RPMI8226 (cell line): ENCODE measurements at regions not wholly inside any gene's neighbourhood (a gene's known extent, or its start where the extent isn't known, plus 50 kb on each side); places are given as distances from the start of the nearest gene placed in this dataset.

Experiments
- DNase-seq: peaks from one replicate; pipeline ENCODE4 v3.0.0-alpha.2; 2015

DNA sequence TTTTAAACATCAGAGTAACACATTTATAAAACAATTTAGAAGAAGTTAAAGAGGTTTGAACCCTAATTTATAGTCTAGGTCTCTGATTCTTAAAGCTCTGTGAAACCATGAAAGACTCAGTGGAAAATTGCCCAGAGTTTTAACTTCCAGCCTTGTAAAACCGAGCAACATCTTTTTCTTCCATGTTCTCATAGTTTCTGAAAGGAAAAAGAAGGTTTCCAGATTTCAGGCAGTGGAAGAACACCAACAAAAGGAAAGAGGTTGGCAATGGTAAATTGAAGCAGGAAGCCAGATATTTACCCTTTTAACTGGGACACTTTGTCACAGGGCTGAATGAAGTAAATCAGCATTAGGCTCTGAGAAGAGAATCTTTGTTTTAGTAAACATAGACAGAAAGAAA is 1999.3 kb downstream of the MAT2B start:
- DNase-seq, result no peak

DNA sequence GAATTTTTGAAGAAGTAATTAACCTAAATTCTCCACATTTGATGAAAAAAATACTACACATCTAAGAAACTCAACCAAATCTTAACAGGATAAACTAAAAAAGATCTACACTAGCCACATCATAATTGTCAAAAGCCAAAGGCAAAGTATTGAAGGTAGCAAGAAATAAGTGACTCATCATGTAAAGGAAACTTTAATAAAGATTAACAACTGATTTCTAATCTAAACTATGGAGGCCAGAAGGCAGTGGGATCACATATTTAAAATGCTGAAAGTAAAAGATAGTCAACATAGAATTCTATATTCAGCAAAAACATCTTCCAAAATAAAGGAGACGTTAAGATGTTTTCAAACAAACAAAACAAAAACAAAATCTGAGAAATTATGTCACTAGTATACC is 2002.9 kb downstream of the MAT2B start:
- no peak for DNase-seq

DNA sequence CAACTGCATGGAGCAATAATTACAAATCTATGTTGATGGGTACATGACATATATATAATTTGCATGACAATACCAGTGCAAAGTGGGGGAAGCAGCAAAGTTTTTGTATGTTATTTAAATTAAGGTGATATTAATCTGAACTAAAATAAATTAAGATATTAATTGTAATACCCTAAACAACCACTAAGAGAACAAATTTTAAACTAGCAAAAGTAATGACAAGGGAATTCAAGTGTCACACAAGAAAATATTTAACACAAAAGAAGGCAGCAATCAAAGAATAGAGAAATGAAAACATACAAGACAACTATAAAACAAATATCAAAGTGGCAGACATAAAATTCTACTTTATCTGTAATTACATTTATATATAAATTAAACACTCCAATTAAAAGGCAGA is 2003.4 kb downstream of the MAT2B start:
- no peak for DNase-seq

DNA sequence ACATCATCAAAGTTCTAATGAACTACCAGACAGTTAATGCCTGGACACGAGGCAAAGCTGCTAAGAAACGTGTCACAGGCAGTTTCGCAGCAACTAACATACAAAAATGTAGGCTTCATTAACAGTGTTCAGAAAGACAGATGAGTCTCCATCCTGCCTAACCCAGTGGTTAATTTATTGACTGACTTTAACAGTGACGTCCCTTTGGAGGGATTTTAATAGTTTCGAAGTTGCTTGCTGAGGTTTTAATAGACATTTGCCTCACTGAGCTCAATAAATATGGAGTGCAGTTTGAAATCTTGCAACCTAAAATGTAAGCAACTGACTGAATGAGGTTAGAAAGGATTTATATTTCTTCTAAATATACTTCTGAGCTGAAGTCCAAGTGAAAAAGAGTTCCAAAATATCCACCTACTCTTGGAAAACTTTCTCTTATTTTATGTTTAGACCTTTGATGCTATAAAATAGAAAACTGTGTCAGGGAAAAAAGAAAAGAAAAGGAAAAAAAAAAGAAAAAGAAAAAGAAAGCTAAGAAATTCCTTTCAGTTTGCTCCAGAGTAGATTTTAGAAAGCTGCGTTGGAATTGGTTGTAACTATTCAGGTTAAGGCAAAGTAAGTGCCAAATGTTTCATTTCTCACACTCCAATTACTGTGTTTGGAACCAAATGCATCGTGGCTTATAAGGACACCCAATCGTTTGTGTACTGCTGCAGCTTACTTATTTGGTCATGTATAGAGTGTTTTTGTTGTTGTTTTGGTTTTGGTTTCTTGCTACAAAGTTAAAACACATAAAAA is 2016.6 kb downstream of the MAT2B start:
- DNase-seq, result no peak

DNA sequence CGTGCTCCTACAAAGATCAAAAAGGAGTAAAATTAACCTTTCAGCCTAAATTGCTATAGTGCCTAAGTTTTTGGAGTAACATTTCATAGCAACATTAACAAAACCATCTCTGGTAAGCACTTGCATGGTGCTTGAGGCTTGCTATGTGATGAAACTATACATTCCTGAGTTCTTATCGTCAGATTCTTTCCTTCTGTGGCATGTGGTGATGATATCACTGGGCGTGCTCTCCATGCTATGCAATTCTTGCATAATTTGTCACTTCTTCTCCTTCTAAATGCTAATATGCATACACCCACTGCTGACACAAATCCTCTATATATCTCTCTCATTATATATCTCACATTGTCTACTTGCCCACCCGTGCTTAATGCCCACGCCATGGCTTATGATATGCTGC is 2019.9 kb downstream of the MAT2B start:
- DNase-seq, result no peak

DNA sequence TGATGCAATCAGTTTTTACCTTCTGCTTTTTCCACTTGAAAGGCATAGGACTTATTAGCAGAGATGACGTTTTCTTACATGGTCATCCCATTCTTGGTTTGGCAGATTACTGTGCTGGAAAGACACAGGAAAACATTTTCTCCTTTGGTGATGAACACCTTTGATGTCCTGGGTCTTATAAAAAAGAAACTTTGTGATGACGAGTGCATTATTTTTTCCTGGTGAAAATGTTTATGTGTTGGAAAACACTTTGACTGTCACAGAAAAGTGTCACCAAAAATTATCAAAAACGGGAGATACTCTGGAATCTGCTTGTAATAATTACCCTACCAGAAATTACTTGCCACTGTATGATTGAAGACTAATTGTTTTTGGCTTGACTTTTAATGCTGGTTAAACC is 2020.9 kb downstream of the MAT2B start:
- no peak for DNase-seq

DNA sequence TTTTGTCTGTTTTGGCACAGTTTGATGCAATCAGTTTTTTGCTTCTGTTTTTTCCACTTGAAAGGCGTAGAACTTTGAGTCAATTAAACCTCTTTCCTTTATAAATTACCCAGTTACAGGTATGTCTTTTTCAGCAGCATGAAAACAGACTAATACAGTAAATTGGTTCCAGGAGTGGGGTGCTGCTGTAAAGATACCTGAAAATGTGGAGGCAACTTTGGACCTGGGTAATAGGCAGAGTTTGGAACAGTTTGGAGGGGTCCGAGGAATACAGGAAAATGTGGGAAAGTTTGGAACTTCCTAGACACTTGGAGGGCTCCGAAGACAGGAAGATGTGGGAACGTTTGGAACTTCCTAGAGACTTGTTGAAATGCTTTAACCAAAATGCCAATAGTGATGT is 2022.2 kb downstream of the MAT2B start:
- no peak for DNase-seq

DNA sequence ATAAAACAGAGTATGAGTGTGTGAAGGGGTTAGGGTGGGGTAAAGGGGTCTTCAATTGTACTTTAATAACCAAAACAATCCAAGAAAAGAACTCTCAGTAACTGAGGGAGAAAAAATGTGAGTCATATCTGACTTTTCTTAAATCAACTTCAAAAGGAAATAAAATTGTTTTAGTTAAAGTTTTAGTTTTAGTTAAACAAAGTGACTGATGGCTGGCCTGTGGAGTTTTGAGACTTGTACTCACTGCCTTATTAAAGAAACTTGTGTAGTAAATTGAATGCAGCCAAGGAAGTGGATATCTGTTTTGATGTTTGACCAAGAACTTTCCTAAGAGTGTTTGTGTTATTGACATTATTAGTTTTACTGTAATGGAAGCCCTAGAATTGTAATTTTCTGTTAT is 2032.6 kb downstream of the MAT2B start:
- DNase-seq, result no peak

DNA sequence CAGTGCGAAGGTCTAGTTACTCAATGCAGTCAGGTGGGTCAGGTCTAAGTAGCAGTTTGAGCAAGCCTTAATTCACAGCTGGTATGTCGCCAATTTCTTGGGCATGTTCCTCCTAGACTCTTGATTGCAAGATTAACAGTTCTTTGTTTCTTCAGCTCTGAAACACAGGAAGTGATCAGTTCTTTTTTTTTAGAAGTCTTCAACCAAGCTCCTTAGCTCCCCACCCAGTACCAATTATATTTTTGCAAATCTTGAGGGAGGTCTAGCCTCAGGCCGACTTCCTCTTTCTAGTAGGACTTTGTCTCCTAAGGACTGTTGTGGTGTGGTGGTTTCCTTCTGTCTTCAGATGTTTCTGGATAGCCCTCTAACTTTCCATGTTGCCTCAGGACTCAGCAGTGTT is 2054.2 kb downstream of the MAT2B start:
- DNase-seq, result no peak

DNA sequence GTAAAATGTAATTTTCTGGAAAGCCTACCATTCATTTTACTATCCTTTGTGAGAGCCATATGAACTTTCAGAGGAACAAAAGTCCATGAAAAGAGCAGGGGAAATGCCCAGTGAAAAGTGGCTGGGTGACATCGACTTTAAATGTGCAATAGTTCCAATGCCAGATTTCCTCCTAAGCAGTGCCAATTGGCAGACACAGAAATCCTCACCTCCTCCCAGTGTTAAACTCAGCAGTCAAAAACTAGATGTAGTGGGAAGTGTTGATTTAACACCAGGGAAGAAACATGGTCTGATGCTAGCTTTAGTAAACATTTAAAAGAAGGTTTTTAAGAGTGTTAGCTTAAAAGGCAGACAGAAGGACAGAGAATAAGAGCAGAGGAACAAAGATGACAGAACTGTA is 2055.2 kb downstream of the MAT2B start:
- no peak for DNase-seq

DNA sequence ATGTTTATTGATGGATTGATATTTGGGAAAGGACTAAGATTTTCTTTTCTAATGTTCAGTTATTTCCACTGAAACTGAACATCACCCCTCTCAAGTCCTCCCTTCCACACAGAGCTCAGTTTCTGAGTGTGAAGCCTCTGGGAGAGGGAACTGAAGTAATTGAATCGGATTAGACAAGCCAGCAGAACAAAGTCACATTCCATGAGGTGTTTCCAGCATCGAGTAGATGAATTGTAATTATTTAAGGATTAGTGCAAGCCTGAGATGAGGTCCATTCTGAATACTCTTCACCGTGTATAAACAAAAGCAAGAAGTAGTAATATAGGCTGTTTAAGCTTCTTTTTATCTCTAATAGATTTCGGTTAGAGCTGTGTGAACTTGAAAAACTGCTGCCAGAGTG is 2060.5 kb downstream of the MAT2B start:
- no peak for DNase-seq

DNA sequence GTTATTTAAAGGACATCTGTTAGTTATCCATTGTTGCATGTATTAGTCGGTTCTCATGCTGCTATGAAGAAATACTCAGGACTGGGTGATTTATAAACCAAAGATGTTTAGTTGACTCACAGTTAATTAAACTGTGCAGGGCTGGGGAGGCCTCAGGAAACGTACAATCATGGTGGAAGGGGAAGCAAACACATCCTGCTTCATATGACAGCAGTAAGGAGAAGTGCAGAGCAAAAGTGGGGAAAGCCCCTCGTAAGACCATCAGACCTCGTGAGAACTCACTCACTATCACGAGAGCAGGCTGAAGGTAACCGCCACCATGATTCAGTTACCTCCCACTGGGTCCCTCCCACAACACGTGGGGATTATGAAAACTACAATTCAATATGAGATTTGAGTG is 2064.1 kb downstream of the MAT2B start:
- no peak for DNase-seq

DNA sequence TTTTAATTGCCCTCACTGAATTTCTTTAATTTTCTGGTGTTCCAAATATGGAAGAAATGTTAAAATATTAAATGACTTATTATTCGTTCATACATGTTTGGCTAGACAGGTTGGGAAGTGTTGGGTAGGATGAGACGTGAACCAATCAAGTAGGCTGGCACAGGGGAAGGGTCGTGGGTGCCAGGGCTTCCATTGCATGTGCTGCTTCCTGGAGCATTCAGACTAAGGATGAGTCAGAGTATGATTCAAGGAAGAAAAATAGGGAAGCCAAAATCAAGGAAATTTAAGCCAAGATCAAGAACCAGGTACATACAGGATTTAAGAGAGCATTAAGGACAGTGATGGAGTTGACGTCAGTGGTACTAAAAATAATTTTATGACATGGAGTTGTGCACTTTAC is 2068.0 kb downstream of the MAT2B start:
- no peak for DNase-seq

DNA sequence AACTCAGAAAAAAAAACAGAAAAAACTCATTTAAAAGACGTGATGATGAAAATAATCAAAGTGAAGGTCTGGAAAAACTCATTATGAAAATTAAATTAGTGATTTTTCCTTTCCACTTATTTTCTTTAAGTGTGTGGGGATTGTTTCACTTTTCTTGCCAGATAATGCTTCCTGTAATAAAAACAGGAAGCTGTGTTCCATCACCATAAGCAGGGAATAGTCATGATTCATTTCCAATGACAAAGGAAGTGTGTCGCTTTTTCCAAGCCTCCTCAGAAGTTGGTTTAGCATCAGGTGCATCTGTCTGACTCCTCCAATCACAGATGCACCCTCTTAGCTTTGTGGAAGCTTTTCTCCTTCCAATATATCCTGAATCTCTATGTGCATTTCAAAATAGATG is 2068.7 kb downstream of the MAT2B start:
- no peak for DNase-seq

DNA sequence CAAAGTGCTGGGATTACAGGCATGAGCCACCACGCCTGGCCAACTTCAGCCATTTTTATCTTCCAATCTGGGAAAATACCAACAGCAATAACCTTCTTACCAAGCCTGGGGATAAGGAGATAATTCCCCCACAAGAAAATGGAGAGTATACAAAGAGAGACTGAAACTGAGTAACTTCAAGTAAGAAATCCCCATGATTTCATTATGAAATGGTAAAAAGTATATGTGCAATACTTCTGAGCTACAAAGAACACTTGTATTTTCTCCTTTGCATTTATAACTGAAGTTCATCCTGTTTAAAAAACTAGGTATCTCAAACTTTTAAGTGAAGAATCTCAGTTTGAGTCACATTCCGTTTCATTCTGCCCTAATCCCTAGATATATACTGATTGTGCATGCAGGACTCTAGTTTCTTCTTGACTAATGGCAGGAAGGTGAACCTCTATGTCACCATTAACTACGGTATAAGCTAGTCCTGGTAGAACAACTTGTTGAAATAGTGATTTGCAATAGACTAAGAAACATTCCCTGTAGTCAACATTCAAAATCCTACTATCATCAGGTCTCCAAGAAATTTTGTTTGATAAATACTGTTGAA is 2071.4 kb downstream of the MAT2B start:
- no peak for DNase-seq

DNA sequence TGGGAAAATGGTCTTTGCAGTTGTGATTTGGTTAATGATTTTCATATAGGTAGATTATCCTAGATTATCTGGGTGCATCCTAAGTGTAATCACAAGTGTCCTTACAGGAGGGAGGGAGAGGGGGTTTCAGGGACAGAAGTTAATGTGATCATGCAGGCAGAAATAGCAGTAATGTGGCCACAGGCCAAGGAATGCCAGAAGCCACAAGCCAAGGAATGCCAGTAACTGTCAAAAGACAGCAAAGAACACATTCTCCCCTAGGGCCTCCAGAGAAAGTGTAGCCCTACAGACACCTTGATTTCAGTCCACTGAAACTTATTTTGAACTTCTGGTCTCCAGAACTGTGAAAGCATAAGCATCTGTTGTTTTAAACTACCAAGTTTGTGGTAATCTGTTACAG is 2074.5 kb downstream of the MAT2B start:
- no peak for DNase-seq

DNA sequence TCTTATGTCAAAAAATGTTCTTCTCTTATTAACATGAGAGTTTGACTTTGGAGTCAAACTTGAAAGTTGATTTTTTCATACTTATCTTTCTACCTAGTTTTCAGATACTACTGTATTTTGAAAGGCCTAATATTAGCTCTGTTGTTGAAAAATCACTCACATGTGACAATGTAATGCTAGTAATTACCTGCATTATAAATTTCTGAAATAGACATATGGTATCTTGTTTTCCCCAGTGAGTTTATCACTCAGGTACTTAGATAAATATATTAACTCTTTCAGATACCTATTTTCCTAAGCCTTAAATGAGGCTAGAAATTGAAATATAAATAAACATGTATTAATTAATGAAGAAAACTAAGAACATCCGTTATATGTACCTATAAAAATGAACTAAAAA is 2089.3 kb downstream of the MAT2B start:
- no peak for DNase-seq

DNA sequence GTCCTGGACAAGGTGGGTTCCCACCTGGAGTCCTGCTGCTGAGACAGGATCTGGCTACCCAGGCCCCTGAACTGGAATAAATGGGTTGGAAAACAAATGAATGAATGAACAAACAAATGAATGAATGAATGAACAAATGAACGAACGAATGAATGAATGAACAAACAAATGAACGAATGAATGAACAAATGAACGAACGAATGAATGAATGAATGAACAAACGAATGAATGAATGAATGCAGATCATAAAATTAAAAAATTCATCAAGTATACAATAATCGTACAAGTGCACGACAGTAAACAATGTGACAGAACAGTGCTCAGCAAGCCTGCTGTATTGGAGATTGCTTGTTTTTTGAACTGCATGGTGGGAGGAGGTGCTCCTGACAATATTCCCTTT is 2097.1 kb downstream of the MAT2B start:
- DNase-seq, result no peak

DNA sequence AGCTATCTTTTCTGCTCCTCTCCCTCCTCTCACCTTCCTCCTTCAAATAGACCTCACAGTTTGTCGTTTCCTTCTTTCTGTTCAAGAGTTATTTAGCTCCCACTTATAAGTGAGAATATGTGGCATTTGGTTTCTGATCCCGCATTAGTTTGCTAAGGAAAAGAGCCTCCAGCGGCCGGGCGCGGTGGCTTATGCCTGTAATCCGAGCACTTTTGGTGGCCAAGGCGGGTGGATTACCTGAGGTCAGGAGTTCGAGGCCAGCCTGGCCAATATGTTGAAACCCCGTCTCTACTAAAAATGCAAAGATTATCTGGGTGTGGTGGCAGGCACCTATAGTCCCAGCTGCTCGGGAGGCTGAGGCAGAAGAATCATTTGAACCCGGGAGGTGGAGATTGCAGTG is 2101.6 kb downstream of the MAT2B start:
- DNase-seq, result no peak

DNA sequence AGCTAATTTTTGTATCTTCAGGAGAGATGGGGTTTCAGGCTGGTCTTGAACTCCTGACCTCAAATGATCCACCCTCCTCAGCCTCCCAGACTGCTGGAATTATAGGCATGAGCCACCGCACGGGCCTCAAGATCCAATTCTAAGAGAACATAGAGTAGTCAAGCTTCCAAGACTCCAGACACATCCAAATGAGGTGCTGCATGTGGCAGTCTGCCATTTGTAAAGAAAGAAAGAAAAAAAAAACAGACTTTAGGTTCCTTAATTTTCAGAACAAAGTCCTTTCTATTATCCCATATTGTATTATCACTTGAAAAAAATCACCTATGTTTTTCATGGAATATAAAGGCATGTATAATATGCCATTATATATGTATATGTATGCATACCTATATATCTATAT is 2104.5 kb downstream of the MAT2B start:
- no peak for DNase-seq

DNA sequence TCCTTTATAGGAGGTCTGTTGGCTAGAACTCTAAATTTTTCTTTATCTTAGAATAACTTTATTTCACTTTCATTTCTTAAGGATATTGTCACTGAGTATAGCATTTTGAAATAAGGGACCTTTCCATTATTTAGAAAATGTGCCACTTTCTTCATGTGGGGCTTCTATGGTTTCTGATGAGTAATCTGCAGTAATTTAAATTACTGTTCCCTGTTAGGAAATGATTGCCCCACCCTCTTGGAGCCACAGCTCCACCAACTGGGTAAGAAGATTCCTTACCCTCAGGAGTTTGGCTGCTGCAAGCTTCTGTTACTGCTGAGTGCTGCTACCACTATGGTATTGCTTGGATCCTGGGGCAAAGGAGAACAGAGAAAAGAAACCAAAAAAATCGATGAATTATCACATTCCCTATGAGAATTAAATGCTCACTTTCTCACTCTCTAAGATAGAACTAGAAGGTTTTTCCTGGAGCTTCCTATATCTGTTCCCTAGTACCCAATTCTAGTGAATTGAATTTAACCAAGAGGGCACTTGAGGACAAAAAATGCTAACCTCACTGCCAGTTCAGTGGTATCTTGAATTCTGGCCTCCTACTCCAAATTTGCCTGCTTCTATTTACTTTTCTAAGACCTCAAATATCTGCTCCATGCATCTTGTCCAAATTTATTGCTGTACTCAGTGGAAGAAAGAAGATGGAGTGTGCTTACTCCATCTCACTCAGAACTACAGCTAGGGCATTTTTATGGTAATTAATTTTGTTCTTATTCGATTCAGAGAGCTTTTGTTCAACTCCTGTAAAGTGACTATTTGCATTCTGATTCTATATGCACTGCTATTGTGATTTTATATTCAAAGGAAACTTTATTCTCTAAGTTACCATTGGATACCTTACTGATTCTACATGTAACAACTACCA is 2111.3 kb downstream of the MAT2B start:
- no peak for DNase-seq

DNA sequence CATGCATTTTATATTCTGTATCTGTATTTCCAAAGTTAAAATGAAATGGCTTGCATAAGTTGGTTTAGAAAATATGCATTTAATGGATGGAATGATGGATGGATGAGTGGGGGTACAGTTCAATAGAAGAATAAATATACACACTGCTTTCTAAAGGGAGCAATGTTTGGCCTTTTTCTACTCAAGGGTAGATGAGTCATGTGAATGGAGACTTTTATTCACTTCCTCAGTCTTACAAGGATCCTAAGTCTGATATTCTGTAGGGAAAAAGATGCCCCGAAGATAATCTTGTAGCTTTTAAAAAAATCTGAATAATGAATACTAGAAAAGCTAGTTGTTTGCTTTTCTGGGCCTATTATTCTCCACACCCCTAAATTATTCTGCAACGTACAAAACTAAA is 2112.1 kb downstream of the MAT2B start:
- no peak for DNase-seq

DNA sequence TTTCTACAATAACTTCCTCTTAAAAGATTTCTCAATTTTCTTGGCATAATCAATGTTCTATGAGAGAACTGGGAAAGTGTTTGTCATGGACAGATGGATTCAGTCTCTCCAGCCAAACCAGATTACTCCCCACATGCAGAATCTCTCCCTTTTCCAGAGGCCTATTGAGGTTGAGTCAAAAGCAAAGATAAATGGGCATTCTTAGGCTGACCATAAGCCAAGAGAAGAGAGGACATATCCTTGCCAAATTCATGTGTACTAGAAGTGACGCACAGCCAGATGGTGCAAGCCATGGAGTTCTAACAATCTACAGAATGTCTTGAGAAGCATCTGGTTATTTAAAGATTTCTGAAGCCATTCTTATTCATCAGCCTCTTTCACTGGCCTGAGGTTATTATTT is 2115.0 kb downstream of the MAT2B start:
- no peak for DNase-seq
